ENCODE measurements at regions not wholly inside any gene's neighbourhood (a gene's known extent, or its start where the extent isn't known, plus 50 kb on each side); places are given as distances from the start of the nearest gene placed in this dataset.

GRCh38 chr9:129553277-129553676, 67.6 kb downstream of the C9orf50 start:
- TF ChIP-seq, protein P1, sequence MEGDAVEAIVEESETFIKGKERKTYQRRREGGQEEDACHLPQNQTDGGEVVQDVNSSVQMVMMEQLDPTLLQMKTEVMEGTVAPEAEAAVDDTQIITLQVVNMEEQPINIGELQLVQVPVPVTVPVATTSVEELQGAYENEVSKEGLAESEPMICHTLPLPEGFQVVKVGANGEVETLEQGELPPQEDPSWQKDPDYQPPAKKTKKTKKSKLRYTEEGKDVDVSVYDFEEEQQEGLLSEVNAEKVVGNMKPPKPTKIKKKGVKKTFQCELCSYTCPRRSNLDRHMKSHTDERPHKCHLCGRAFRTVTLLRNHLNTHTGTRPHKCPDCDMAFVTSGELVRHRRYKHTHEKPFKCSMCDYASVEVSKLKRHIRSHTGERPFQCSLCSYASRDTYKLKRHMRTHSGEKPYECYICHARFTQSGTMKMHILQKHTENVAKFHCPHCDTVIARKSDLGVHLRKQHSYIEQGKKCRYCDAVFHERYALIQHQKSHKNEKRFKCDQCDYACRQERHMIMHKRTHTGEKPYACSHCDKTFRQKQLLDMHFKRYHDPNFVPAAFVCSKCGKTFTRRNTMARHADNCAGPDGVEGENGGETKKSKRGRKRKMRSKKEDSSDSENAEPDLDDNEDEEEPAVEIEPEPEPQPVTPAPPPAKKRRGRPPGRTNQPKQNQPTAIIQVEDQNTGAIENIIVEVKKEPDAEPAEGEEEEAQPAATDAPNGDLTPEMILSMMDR (IDR thresholded peaks at IDR 0.05 in 8 of 11, conservative IDR thresholded peaks at IDR 0.05 in 3 of 11): no peak
- TF ChIP-seq POLR2A (IDR thresholded peaks at IDR 0.05) (no peak), POLR2AphosphoS5 (IDR thresholded peaks at IDR 0.05) (no peak)
